ENCODE measurements at regions not wholly inside any gene's neighbourhood (a gene's known extent, or its start where the extent isn't known, plus 50 kb on each side); places are given as distances from the start of the nearest gene placed in this dataset.

GRCh38 chr9:21730899-21731298 is 71.5 kb upstream of the MTAP start:
- TF ChIP-seq POLR2AphosphoS5 (IDR thresholded peaks at IDR 0.05) (no peak), CTCF (IDR thresholded peaks at IDR 0.05) (no peak)

All from stomach (tissue), 4 donors.